ENCODE measurements at regions not wholly inside any gene's neighbourhood (a gene's known extent, or its start where the extent isn't known, plus 50 kb on each side); places are given as distances from the start of the nearest gene placed in this dataset.

GRCh38 chr5:163386352-163386751, 51.0 kb upstream of the CCNG1 start:
- TF ChIP-seq, protein P1, sequence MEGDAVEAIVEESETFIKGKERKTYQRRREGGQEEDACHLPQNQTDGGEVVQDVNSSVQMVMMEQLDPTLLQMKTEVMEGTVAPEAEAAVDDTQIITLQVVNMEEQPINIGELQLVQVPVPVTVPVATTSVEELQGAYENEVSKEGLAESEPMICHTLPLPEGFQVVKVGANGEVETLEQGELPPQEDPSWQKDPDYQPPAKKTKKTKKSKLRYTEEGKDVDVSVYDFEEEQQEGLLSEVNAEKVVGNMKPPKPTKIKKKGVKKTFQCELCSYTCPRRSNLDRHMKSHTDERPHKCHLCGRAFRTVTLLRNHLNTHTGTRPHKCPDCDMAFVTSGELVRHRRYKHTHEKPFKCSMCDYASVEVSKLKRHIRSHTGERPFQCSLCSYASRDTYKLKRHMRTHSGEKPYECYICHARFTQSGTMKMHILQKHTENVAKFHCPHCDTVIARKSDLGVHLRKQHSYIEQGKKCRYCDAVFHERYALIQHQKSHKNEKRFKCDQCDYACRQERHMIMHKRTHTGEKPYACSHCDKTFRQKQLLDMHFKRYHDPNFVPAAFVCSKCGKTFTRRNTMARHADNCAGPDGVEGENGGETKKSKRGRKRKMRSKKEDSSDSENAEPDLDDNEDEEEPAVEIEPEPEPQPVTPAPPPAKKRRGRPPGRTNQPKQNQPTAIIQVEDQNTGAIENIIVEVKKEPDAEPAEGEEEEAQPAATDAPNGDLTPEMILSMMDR (conservative IDR thresholded peaks at IDR 0.05; ENCODE audit: low read depth in 2 of 2) = no peak
- TF ChIP-seq POLR2AphosphoS5 (IDR thresholded peaks at IDR 0.05; ENCODE audit: low read depth) = no peak
- TF ChIP-seq EZH2 (IDR thresholded peaks at IDR 0.05; ENCODE audit: low read depth, unreplicated experiment) = no peak
- TF ChIP-seq JUNB (IDR thresholded peaks at IDR 0.05; ENCODE audit: unreplicated experiment) = no peak
- TF ChIP-seq EZH2phosphoT487 (IDR thresholded peaks at IDR 0.05; ENCODE audit: unreplicated experiment) = no peak
- TF ChIP-seq REST (IDR thresholded peaks at IDR 0.05; ENCODE audit: unreplicated experiment) = no peak
- no peak for TF ChIP-seq ZNF114 (CRISPR knock-in tag; IDR thresholded peaks at IDR 0.05)
- TF ChIP-seq, protein P2, sequence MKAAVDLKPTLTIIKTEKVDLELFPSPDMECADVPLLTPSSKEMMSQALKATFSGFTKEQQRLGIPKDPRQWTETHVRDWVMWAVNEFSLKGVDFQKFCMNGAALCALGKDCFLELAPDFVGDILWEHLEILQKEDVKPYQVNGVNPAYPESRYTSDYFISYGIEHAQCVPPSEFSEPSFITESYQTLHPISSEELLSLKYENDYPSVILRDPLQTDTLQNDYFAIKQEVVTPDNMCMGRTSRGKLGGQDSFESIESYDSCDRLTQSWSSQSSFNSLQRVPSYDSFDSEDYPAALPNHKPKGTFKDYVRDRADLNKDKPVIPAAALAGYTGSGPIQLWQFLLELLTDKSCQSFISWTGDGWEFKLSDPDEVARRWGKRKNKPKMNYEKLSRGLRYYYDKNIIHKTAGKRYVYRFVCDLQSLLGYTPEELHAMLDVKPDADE (IDR thresholded peaks at IDR 0.05) = no peak
- no peak for TF ChIP-seq CREB1 (CRISPR knock-in tag; IDR thresholded peaks at IDR 0.05; ENCODE audit: low read depth)
- TF ChIP-seq, protein P3, sequence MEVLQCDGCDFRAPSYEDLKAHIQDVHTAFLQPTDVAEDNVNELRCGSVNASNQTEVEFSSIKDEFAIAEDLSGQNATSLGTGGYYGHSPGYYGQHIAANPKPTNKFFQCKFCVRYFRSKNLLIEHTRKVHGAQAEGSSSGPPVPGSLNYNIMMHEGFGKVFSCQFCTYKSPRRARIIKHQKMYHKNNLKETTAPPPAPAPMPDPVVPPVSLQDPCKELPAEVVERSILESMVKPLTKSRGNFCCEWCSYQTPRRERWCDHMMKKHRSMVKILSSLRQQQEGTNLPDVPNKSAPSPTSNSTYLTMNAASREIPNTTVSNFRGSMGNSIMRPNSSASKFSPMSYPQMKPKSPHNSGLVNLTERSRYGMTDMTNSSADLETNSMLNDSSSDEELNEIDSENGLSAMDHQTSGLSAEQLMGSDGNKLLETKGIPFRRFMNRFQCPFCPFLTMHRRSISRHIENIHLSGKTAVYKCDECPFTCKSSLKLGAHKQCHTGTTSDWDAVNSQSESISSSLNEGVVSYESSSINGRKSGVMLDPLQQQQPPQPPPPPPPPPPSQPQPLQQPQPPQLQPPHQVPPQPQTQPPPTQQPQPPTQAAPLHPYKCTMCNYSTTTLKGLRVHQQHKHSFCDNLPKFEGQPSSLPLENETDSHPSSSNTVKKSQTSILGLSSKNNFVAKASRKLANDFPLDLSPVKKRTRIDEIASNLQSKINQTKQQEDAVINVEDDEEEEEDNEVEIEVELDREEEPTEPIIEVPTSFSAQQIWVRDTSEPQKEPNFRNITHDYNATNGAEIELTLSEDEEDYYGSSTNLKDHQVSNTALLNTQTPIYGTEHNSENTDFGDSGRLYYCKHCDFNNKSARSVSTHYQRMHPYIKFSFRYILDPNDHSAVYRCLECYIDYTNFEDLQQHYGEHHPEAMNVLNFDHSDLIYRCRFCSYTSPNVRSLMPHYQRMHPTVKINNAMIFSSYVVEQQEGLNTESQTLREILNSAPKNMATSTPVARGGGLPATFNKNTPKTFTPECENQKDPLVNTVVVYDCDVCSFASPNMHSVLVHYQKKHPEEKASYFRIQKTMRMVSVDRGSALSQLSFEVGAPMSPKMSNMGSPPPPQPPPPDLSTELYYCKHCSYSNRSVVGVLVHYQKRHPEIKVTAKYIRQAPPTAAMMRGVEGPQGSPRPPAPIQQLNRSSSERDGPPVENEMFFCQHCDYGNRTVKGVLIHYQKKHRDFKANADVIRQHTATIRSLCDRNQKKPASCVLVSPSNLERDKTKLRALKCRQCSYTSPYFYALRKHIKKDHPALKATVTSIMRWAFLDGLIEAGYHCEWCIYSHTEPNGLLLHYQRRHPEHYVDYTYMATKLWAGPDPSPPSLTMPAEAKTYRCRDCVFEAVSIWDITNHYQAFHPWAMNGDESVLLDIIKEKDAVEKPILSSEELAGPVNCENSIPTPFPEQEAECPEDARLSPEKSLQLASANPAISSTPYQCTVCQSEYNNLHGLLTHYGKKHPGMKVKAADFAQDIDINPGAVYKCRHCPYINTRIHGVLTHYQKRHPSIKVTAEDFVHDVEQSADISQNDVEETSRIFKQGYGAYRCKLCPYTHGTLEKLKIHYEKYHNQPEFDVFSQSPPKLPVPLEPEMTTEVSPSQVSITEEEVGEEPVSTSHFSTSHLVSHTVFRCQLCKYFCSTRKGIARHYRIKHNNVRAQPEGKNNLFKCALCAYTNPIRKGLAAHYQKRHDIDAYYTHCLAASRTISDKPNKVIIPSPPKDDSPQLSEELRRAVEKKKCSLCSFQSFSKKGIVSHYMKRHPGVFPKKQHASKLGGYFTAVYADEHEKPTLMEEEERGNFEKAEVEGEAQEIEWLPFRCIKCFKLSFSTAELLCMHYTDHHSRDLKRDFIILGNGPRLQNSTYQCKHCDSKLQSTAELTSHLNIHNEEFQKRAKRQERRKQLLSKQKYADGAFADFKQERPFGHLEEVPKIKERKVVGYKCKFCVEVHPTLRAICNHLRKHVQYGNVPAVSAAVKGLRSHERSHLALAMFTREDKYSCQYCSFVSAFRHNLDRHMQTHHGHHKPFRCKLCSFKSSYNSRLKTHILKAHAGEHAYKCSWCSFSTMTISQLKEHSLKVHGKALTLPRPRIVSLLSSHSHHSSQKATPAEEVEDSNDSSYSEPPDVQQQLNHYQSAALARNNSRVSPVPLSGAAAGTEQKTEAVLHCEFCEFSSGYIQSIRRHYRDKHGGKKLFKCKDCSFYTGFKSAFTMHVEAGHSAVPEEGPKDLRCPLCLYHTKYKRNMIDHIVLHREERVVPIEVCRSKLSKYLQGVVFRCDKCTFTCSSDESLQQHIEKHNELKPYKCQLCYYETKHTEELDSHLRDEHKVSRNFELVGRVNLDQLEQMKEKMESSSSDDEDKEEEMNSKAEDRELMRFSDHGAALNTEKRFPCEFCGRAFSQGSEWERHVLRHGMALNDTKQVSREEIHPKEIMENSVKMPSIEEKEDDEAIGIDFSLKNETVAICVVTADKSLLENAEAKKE (CRISPR knock-in tag; IDR thresholded peaks at IDR 0.05) = no peak
- TF ChIP-seq STAT1 (IDR thresholded peaks at IDR 0.05; ENCODE audit: unreplicated experiment) = no peak

All from GM23338 (cell line).